ENCODE measurements at regions not wholly inside any gene's neighbourhood (a gene's known extent, or its start where the extent isn't known, plus 50 kb on each side); places are given as distances from the start of the nearest gene placed in this dataset.
A peak's percentile ranks its signal among the peaks of the same experiment; 100 is the strongest.

DNA sequence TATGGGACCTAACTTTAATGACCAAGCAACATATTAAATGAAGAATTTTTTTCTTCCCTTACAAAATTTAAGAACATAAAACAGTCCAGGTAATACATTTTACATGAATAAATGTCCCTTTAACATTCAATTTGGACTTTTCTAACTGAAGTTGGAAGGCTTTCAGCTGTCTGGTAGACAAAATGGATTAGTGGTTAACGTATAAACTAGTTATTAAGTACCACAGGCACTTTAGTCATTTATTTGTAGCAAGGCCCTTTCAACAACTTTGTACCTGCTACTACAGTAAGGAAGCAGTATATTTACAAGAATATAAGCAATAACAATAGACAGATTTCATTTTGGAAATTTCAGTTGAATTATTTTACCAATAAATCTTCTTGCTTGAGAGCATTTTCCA lies 152.5 kb upstream of the TENT5D start:
- Histone ChIP-seq H3K4me3 (ENCODE audit: low read depth, low read length) (no peak overlapping the region), H3K27ac (no peak overlapping the region), H3K36me3 (replicated peaks) (no peaks in the 10 kb centered on the region), H3K27me3 (replicated peaks) (no peaks in the 10 kb centered on the region)
- TF ChIP-seq, protein P1, sequence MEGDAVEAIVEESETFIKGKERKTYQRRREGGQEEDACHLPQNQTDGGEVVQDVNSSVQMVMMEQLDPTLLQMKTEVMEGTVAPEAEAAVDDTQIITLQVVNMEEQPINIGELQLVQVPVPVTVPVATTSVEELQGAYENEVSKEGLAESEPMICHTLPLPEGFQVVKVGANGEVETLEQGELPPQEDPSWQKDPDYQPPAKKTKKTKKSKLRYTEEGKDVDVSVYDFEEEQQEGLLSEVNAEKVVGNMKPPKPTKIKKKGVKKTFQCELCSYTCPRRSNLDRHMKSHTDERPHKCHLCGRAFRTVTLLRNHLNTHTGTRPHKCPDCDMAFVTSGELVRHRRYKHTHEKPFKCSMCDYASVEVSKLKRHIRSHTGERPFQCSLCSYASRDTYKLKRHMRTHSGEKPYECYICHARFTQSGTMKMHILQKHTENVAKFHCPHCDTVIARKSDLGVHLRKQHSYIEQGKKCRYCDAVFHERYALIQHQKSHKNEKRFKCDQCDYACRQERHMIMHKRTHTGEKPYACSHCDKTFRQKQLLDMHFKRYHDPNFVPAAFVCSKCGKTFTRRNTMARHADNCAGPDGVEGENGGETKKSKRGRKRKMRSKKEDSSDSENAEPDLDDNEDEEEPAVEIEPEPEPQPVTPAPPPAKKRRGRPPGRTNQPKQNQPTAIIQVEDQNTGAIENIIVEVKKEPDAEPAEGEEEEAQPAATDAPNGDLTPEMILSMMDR (IDR thresholded peaks at IDR 0.05; ENCODE audit: low read depth, low read length, missing control alignments): no peak
- no peak for DNase-seq
- in situ Hi-C loops (cut with HindIII; ENCODE audit: low pct_ligation_motif_present, low sequenced_read_pairs): no loop called here

DNA sequence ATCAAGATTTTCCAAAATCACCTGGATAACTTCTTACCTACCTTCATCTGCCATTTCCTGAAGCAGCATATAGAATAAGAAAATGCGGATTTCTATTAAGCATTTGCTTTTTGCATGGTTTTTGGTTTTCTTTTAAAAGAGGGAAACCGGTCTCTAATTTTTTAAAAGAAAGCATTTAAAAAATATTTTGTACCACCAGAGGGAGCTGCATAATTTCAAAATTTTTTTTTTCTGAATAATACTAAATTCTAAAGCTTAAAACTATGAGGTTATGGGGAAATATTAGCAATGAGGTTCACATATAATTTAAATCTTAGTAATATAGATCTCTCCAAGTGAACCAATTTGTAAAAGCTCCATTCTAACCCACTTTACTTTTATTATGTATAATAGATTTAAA lies 137.7 kb upstream of the TENT5D start:
- H3K4me3 ChIP-seq (ENCODE audit: low read depth, low read length): no peak overlapping the region
- no peak overlapping the region for H3K27ac ChIP-seq
- H3K27me3 ChIP-seq (replicated peaks): no peaks in the 10 kb centered on the region
- in situ Hi-C loops (cut with HindIII; ENCODE audit: low pct_ligation_motif_present, low sequenced_read_pairs): no loop called here
- TF ChIP-seq, protein P1 (IDR thresholded peaks at IDR 0.05; ENCODE audit: low read depth, low read length, missing control alignments): no peak
- DNase-seq: no peak
- H3K36me3 ChIP-seq (replicated peaks): no peaks in the 10 kb centered on the region

DNA sequence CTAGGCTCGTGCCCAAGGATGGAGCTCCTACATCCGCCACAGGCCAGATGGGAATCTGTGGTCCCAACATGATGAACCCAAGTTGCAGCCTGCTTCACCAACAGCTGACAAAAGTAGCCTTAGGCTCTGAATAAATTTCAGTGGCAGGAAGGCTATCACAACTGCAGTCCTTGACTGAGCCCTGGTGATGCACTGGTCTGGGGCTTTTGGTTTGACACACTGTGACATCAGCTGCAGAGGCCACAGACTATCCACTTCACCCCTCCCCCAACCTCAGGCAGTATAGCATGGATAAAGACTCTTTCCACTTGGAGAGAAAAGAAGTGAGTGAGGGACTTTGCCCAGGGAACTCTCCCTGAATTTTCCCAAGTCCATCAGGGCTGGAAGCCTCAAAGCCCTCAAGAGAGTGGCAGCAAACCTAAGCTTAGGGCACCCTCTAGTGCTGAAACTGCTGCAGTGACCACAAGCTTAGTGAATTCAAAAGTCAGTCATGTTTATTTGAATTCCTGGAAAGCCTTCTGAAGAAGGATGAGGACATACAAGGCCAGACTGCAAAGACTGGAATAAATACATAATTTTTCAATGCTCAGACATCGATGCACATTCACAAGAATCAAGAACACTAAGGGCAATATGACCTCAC lies 135.0 kb upstream of the TENT5D start:
- no peak overlapping the region for H3K4me3 ChIP-seq (ENCODE audit: low read depth, low read length)
- DNase-seq: no peak
- H3K36me3 ChIP-seq (replicated peaks): no peaks in the 10 kb centered on the region
- H3K27ac ChIP-seq: no peak overlapping the region
- TF ChIP-seq, protein P1 (IDR thresholded peaks at IDR 0.05; ENCODE audit: low read depth, low read length, missing control alignments): peak; percentile 23
- in situ Hi-C loops (cut with HindIII; ENCODE audit: low pct_ligation_motif_present, low sequenced_read_pairs): no loop called here
- H3K27me3 ChIP-seq (replicated peaks): no peaks in the 10 kb centered on the region

DNA sequence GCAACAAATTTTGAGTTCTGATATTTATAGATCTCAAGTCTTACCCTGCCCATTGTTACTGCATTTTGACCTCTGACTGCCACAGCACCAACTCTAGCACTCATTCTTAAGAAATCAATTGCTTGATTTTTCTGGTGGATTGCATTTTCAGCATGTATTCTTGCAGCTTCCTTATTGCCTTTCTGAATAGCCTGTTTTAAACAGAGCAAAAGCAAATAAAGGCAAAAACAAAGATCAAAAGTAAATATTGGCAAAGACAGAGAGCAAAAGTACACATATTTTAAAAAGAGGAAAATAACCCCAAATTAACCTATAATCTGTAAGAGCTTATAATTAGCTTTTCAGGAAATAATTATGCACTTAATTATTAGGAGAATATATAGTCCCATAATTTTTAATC lies 129.4 kb upstream of the TENT5D start:
- H3K27me3 ChIP-seq (replicated peaks): no peaks in the 10 kb centered on the region
- TF ChIP-seq, protein P1 (IDR thresholded peaks at IDR 0.05; ENCODE audit: low read depth, low read length, missing control alignments): no peak
- no peak overlapping the region for H3K4me3 ChIP-seq (ENCODE audit: low read depth, low read length)
- H3K27ac ChIP-seq: no peak overlapping the region
- in situ Hi-C loops (cut with HindIII; ENCODE audit: low pct_ligation_motif_present, low sequenced_read_pairs): no loop called here
- no peaks in the 10 kb centered on the region for H3K36me3 ChIP-seq (replicated peaks)
- DNase-seq: no peak

DNA sequence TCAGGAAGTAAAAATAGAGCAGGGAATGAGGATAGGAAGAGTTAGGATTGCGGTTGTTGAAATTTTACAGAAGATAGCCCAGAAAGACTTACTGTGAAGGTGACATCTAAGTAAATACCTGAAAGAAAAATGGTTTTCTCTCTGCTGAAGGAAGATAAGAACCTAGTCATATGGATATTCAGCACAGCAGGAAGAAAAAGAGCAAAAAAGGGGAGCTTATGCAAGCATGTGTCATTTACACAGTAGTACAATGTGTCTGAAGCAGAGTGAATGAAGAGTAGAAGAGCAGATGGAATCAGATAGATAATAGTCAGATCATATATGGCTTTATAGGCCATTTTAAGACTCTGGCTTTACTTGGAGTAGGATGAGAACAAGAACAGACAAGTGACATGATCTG lies 126.9 kb upstream of the TENT5D start:
- Histone ChIP-seq H3K4me3 (ENCODE audit: low read depth, low read length) (no peak overlapping the region), H3K27me3 (replicated peaks) (no peaks in the 10 kb centered on the region), H3K27ac (no peak overlapping the region), H3K36me3 (replicated peaks) (no peaks in the 10 kb centered on the region)
- TF ChIP-seq, protein P1 (IDR thresholded peaks at IDR 0.05; ENCODE audit: low read depth, low read length, missing control alignments): no peak
- no peak for DNase-seq
- in situ Hi-C loops (cut with HindIII; ENCODE audit: low pct_ligation_motif_present, low sequenced_read_pairs): no loop called here

DNA sequence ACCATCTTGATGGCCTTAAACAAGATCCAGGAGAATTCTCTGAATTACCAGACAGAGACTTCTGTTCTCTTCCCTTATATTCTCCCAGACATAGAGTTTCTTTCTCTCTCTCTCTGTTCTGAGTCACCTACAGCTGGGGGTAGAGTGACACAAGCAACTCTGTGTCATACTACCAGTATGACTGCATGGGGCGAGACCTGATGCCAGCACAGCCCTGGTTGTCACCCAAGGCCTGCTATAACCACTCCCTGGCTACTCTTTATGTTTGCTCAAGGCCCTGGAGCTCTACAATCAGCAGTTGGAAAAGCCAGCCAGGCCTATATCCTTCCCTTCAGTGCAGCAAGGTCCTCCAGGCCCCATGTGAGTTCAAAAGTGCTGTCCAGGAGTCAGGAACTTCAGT lies 114.2 kb upstream of the TENT5D start:
- no peaks in the 10 kb centered on the region for H3K36me3 ChIP-seq (replicated peaks)
- no peak overlapping the region for H3K27ac ChIP-seq
- TF ChIP-seq, protein P1 (IDR thresholded peaks at IDR 0.05; ENCODE audit: low read depth, low read length, missing control alignments): no peak
- no peak overlapping the region for H3K4me3 ChIP-seq (ENCODE audit: low read depth, low read length)
- no peaks in the 10 kb centered on the region for H3K27me3 ChIP-seq (replicated peaks)
- in situ Hi-C loops (cut with HindIII; ENCODE audit: low pct_ligation_motif_present, low sequenced_read_pairs): no loop called here
- no peak for DNase-seq

Data from brain microvascular endothelial cell (primary cell).